ENCODE measurements at regions not wholly inside any gene's neighbourhood (a gene's known extent, or its start where the extent isn't known, plus 50 kb on each side); places are given as distances from the start of the nearest gene placed in this dataset.

GRCh38 chr18:66754335-66754734 lies 150.4 kb upstream of the CDH19 start:
- H3K9me3 Mint-ChIP-seq = no peaks in the 10 kb centered on the region

More at GRCh38 chr18:66754335-66754734, 150.4 kb upstream of the CDH19 start:
- no CpG with 5 or more reads among the region's 1 CpG for WGBS (ENCODE audit: extremely low coverage, insufficient read length, low lambda C conversion rate)
- H3K23me2 ChIP-seq (ENCODE audit: insufficient read length, low read depth, low read length, poor library complexity, severe bottlenecking) = no peaks in the 10 kb centered on the region
- no peak for TF ChIP-seq CTCF (conservative IDR thresholded peaks at IDR 0.05)
- no peak overlapping the region; a peak in 1 of 7 replicates for H3K27ac Mint-ChIP-seq
- DNase-seq = no peak
- H4K8ac ChIP-seq (replicated peaks; ENCODE audit: insufficient read length, low read depth, low read length) = no peak overlapping the region
- H4K91ac ChIP-seq (ENCODE audit: insufficient read length, low read depth, low read length) = no peak overlapping the region
- H2AK5ac ChIP-seq (ENCODE audit: insufficient read length, low read length) = no peak overlapping the region
- peaks cover 0 to 5% (median 0%) of the 10 kb centered on the region in 3 experiments; a peak in 1 of 7 replicates for H3K36me3 Mint-ChIP-seq (ENCODE audit: insufficient read depth in 1 of 3, low read depth in 3 of 3)
- H3T11ph ChIP-seq (ENCODE audit: low read length) = no peak overlapping the region
- no peak overlapping the region for H4K5ac ChIP-seq (ENCODE audit: insufficient read length, low read depth, low read length)
- no peaks in the 10 kb centered on the region for H3K79me1 ChIP-seq (ENCODE audit: insufficient read depth, low read depth, low read length, poor library complexity, severe bottlenecking)
- H2BK15ac ChIP-seq (ENCODE audit: low read depth, low read length) = no peak overlapping the region
- no peak overlapping the region for H3K9ac ChIP-seq (ENCODE audit: extremely low read depth, insufficient read length, low read length)
- no peak overlapping the region for H2AFZ ChIP-seq (ENCODE audit: low read length)
- no peak overlapping the region for H3K14ac ChIP-seq (ENCODE audit: insufficient read depth, low read length)
- no peak overlapping the region for H3K56ac ChIP-seq (ENCODE audit: insufficient read length, low read depth, low read length)
- no peaks in the 10 kb centered on the region for H4K20me1 ChIP-seq (ENCODE audit: control insufficient read depth, insufficient read depth, insufficient read length)
- no peak overlapping the region for H3K23ac ChIP-seq (ENCODE audit: insufficient read length, low read depth, low read length)
- no peak overlapping the region for H2BK20ac ChIP-seq (ENCODE audit: low read depth, low read length, poor library complexity, severe bottlenecking)
- no peaks in the 10 kb centered on the region for H3K27me3 ChIP-seq (ENCODE audit: insufficient read depth, low read length)
- H3K4me1 ChIP-seq (ENCODE audit: insufficient read depth, low read length) = peaks cover 2% of the 10 kb centered on the region; the same call in 1 of the 2 replicates
- H2BK120ac ChIP-seq (ENCODE audit: low read depth, low read length, poor library complexity, severe bottlenecking) = no peak overlapping the region
- peaks cover 14 to 19% of the 10 kb centered on the region in 2 experiments for H3K4me1 Mint-ChIP-seq
- no peaks in the 10 kb centered on the region for H3K9me3 ChIP-seq (ENCODE audit: control insufficient read depth, low read depth, low read length)
- H3K4me3 Mint-ChIP-seq = no peak overlapping the region
- H3K79me2 ChIP-seq (ENCODE audit: insufficient read depth, low read length) = no peaks in the 10 kb centered on the region
- no peak overlapping the region for H2BK5ac ChIP-seq (ENCODE audit: insufficient read length, low read length)
- no peak overlapping the region for H3K27ac ChIP-seq (ENCODE audit: insufficient read length, low read depth, low read length)
- H2BK12ac ChIP-seq (ENCODE audit: insufficient read length, low read depth, low read length) = no peak overlapping the region
- H3K18ac ChIP-seq (ENCODE audit: insufficient read length, low read depth, low read length) = no peak overlapping the region
- no peak overlapping the region for H3K4ac ChIP-seq (ENCODE audit: low read depth, low read length)
- H3K4me2 ChIP-seq (ENCODE audit: insufficient read depth, insufficient read length, low read length) = no peak overlapping the region
- H3K27me3 Mint-ChIP-seq (ENCODE audit: low read depth) = no peaks in the 10 kb centered on the region
